K562 (cell line): ENCODE measurements at regions not wholly inside any gene's neighbourhood (a gene's known extent, or its start where the extent isn't known, plus 50 kb on each side); places are given as distances from the start of the nearest gene placed in this dataset.

Experiments
- ATAC-seq: fragments of 200-7000 bp; cut with Tn5 transposase; 3 replicates; pipeline ENCODE4 v1.9.1; 2020; ENCODE audit warnings: moderate library complexity
- BruUV-seq: library from RNA; stranded (reverse); fragments of 400-500 nt; replicated peaks from 2 replicates; lab custom pipeline; 2021; lab: Mats Ljungman, UMichigan
- CTCF ChIA-PET: fragments of 300-600 bp; formaldehyde crosslinking; extraction: SDS; loops from one replicate; lab custom pipeline; 2021; ENCODE audit warnings: low intra/inter-chr PET ratio; lab: Yijun Ruan, JAX
- POLR2A ChIA-PET: fragments of 300-600, 350-650 bp; sonication (Branson Sonifier 250); formaldehyde crosslinking; extraction: SDS; loops from one replicate; lab custom pipeline; 2021; ENCODE audit warnings: antibody characterized with exemption, inconsistent platforms; lab: Yijun Ruan, JAX
- DNase-seq, 4 experiments: peaks; one replicate each; pipeline versions ENCODE4 v3.0.0 to v3.0.0-alpha.2; 2011 to 2018; ENCODE audit warnings: low spot score in 3 of 4, mixed read lengths in 3 of 4; ENCODE audit errors: extremely low read depth in 1 of 4
- FAIRE-seq: peaks from 2 replicates; lab custom pipeline; 2011; peaks lifted over from hg19 to GRCh38; lab: Jason Lieb, UNC
- H2AFZ ChIP-seq: 2 replicates; pipeline ENCODE4 v1.6.0; 2011; ENCODE audit warnings: low read depth, low read length, control low read depth, inconsistent platforms
- H3K27ac ChIP-seq: fragments of 200-600 bp; 3 replicates; pipeline ENCODE4 v1.8.0; 2011; ENCODE audit warnings: low read depth, mild to moderate bottlenecking, control low read depth, inconsistent platforms, low read length, moderate library complexity, mixed read lengths; ENCODE audit errors: extremely low read depth
- H3K27me3 ChIP-seq, 2 experiments: fragments of 300-600 bp in 1 of 2; 2 replicates in 1 of 2; 3 replicates in 1 of 2; pipeline versions ENCODE4 v1.6.0 to v1.8.0; 2011; ENCODE audit warnings: inconsistent platforms in 2 of 2, low read length in 2 of 2, mild to moderate bottlenecking in 1 of 2, mixed read lengths in 1 of 2, moderate library complexity in 1 of 2; ENCODE audit not compliant: control insufficient read depth in 2 of 2, insufficient read depth in 2 of 2
- H3K36me3 ChIP-seq: fragments of 300-600 bp; 3 replicates; pipeline ENCODE4 v1.8.0; 2011; ENCODE audit warnings: mild to moderate bottlenecking, low read length, inconsistent platforms; ENCODE audit not compliant: control insufficient read depth, insufficient read depth
- H3K4me1 ChIP-seq, 2 experiments: fragments of 200-600 bp in 1 of 2; replicated peaks in 1 of 2; 2 replicates in 1 of 2; 3 replicates in 1 of 2; pipeline versions ENCODE4 v1.5.1 to v1.8.0; 2011; ENCODE audit warnings: inconsistent platforms in 2 of 2, low read length in 2 of 2, mild to moderate bottlenecking in 1 of 2, mixed read lengths in 1 of 2, moderate library complexity in 1 of 2; ENCODE audit not compliant: control insufficient read depth in 2 of 2, insufficient read depth in 2 of 2
- H3K4me2 ChIP-seq: 2 replicates; pipeline ENCODE4 v1.6.1; 2011; ENCODE audit warnings: low read length, control low read depth, inconsistent platforms, mixed read lengths; ENCODE audit not compliant: insufficient read depth
- H3K4me3 ChIP-seq: fragments of 200-600 bp; sonication (generic), shearing (Covaris generic); 2 replicates; pipeline ENCODE4 v1.5.1; 2016; ENCODE audit warnings: control low read depth, inconsistent platforms
- H3K79me2 ChIP-seq: fragments of 200-600 bp; 3 replicates; pipeline ENCODE4 v1.8.0; 2011; ENCODE audit warnings: low read length, inconsistent platforms; ENCODE audit not compliant: control insufficient read depth, insufficient read depth
- H3K9ac ChIP-seq, 2 experiments: 2 replicates each; pipeline versions ENCODE4 v1.6.0 to v1.6.1; 2011; ENCODE audit warnings: low read depth in 2 of 2, low read length in 2 of 2, control low read depth in 1 of 2, inconsistent platforms in 1 of 2, mild to moderate bottlenecking in 1 of 2, mixed read lengths in 1 of 2; ENCODE audit not compliant: insufficient read depth in 1 of 2
- H3K9me1 ChIP-seq: one replicate; pipeline ENCODE4 v1.6.0; 2011; ENCODE audit warnings: inconsistent platforms, mild to moderate bottlenecking, low read length, moderate library complexity; ENCODE audit not compliant: control insufficient read depth, insufficient read depth
- H3K9me3 ChIP-seq: replicated peaks from 2 replicates; pipeline ENCODE4 v1.5.1; 2011; ENCODE audit warnings: low read depth, low read length, inconsistent platforms; ENCODE audit not compliant: control insufficient read depth, insufficient read depth
- H4K20me1 ChIP-seq: replicated peaks from 2 replicates; pipeline ENCODE4 v1.6.1; 2011; ENCODE audit warnings: low read length, inconsistent platforms, mixed read lengths; ENCODE audit not compliant: control insufficient read depth, insufficient read depth
- FUS ChIP-seq: fragments of 200-400 bp; formaldehyde crosslinking; optimal IDR thresholded peaks from 2 replicates; pipeline ENCODE3; 2017; ENCODE audit warnings: low read depth, low read length
- POU5F1 ChIP-seq: fragments of 150-350 bp; IDR thresholded peaks from 2 replicates; pipeline ENCODE4 v1.6.1; 2014; ENCODE audit warnings: borderline replicate concordance, low read length, low read depth, mild to moderate bottlenecking; ENCODE audit not compliant: partially characterized antibody
- RBM34 ChIP-seq: fragments of 200-400 bp; formaldehyde crosslinking; IDR thresholded peaks from 2 replicates; pipeline ENCODE4 v1.6.1; 2018; ENCODE audit warnings: low read length, borderline replicate concordance; ENCODE audit not compliant: insufficient read depth
- SMARCE1 ChIP-seq: fragments of 450-650 bp; IDR thresholded peaks from 2 replicates; pipeline ENCODE4 v1.7.1; 2016; ENCODE audit warnings: mild to moderate bottlenecking
- SOX6 ChIP-seq: fragments of 450-650 bp; IDR thresholded peaks from 2 replicates; pipeline ENCODE4 v1.6.1; 2014; ENCODE audit warnings: mild to moderate bottlenecking
- SRF ChIP-seq, 2 experiments: fragments of 250-450, 450-650 bp in 1 of 2; sonication (Bioruptor Pico) in 1 of 2; sonication (generic) in 1 of 2; formaldehyde crosslinking; IDR thresholded peaks; 2 replicates each; pipeline versions ENCODE4 v1.5.0 to v1.5.1; 2020 to 2022; ENCODE audit warnings: mild to moderate bottlenecking in 1 of 2, missing genetic modification reagents in 1 of 2
- YBX1 ChIP-seq: fragments of 450-650 bp; IDR thresholded peaks from 2 replicates; pipeline ENCODE4 v1.7.1; 2016; ENCODE audit warnings: mild to moderate bottlenecking
- YY1 ChIP-seq, 3 experiments: IDR thresholded peaks; 2 replicates each; pipeline ENCODE4 v1.6.1; 2011; ENCODE audit warnings: low read length in 2 of 3, mild to moderate bottlenecking in 2 of 3, moderate library complexity in 2 of 3, borderline replicate concordance in 1 of 3, control low read depth in 1 of 3, low read depth in 1 of 3; ENCODE audit not compliant: insufficient read depth in 3 of 3, insufficient replicate concordance in 2 of 3, control insufficient read depth in 1 of 3, insufficient read length in 1 of 3; ENCODE audit errors: extremely low read depth in 1 of 3
- ZC3H4 ChIP-seq: sonication (generic); formaldehyde crosslinking; IDR thresholded peaks from 2 replicates; pipeline ENCODE4 v1.9.0; 2021; ENCODE audit warnings: missing genetic modification reagents, borderline replicate concordance
- ZNF184 ChIP-seq: sonication (generic); formaldehyde crosslinking; IDR thresholded peaks from 2 replicates; pipeline ENCODE4 v1.5.0; 2020; ENCODE audit warnings: missing genetic modification reagents
- ZNF324 ChIP-seq: fragments of 250-450 bp; sonication (Bioruptor Pico); IDR thresholded peaks from 2 replicates; pipeline ENCODE4 v1.4.0; 2020; ENCODE audit warnings: mild to moderate bottlenecking
- WGBS: fragments of 100-300 bp; shearing (Covaris generic); methylation state at CpG from one replicate; pipeline ENCODE4 v1.1.6; 2016; ENCODE audit warnings: low coverage, mixed read lengths; ENCODE audit not compliant: insufficient coverage; ENCODE audit errors: missing lambda C conversion rate; 5-methylcytosine and 5-hydroxymethylcytosine counted together
- in situ Hi-C: fragments of 300-500 bp; cut with MboI; formaldehyde crosslinking; loops from 4 replicates; pipeline ENCODE4 v1.15.0; 2018; ENCODE audit warnings: inconsistent platforms, mixed read lengths
- intact Hi-C: fragments of 100-400 bp; cut with micrococcal nuclease; formaldehyde crosslinking; loops from 2 replicates; pipeline ENCODE4 v1.14.2; 2022
- TF ChIP-seq, protein P1 (sequence below): fragments of 450-650 bp; IDR thresholded peaks from 2 replicates; pipeline ENCODE4 v1.6.1; 2017; ENCODE audit warnings: mild to moderate bottlenecking, moderate library complexity
- TF ChIP-seq, protein P2 (sequence below): IDR thresholded peaks from 2 replicates; pipeline ENCODE4 v1.6.1; 2012; ENCODE audit warnings: low read depth, low read length, improper control_type of control experiment, borderline replicate concordance
- TF ChIP-seq, protein P3 (sequence below): sonication (generic); IDR thresholded peaks from 2 replicates; pipeline ENCODE4 v1.6.1; 2016
- TF ChIP-seq, protein P4 (sequence below): fragments of 250-450 bp; sonication (Bioruptor Pico); IDR thresholded peaks from 2 replicates; pipeline ENCODE4 v1.4.0; 2020; ENCODE audit warnings: borderline replicate concordance

DNA sequence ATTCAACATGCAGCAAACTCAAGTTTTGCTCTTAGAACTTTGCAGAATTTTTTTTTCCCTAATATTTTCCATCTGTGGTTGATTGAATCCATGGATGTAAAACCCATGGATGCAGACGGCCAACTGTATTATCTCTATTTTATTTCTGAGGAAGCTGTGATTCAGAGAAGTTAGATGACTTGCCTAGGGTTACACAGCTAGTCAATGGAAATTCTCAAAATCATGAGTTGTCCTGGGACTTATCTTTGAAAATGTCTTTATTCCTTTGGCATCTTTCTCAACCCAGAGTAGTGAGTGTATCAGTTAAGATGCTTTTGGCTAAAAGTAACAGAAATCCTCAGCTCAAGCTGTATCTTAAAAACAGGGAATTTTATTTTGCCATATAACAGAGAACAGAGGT, 107.9 kb upstream of the GALNT15 start (continued):
- no peak for TF ChIP-seq YY1 (IDR thresholded peaks at IDR 0.05; ENCODE audit: borderline replicate concordance in 1 of 3, control insufficient read depth in 1 of 3, extremely low read depth in 1 of 3, insufficient read depth in 3 of 3, insufficient read length in 1 of 3, insufficient replicate concordance in 2 of 3, low read depth in 1 of 3, low read length in 2 of 3)
- no peak for TF ChIP-seq FUS
- no peak for TF ChIP-seq ZNF184 (CRISPR knock-in tag)
- TF ChIP-seq, protein P1, sequence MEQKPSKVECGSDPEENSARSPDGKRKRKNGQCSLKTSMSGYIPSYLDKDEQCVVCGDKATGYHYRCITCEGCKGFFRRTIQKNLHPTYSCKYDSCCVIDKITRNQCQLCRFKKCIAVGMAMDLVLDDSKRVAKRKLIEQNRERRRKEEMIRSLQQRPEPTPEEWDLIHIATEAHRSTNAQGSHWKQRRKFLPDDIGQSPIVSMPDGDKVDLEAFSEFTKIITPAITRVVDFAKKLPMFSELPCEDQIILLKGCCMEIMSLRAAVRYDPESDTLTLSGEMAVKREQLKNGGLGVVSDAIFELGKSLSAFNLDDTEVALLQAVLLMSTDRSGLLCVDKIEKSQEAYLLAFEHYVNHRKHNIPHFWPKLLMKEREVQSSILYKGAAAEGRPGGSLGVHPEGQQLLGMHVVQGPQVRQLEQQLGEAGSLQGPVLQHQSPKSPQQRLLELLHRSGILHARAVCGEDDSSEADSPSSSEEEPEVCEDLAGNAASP, result no peak

DNA sequence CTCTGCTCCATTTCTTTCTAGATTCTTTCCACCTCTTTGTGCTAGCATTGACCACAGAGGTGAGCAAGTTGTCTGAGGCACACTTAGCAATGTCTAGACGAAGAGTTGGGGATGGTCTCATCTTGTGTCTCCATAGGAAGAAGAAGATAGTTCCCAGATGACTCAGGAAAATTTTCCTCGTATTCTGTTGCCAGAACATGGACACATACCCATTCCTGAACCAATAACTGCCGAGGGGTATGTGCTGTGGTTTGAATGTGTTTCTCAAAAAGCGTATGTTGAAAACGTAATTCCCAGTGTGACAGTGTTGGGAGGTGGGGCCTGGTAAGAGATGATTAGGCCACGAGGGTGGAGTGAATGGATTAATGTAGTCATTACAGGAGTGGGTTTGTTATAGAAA, 107.5 kb upstream of the GALNT15 start:
- Histone ChIP-seq H3K4me2 (no peak overlapping the region), H3K4me1 (no peaks in the 10 kb centered on the region), H3K27me3 (peaks cover 0 to 9% of the 10 kb centered on the region in 2 experiments; a peak in 1 of 5 replicates), H3K79me2 (no peaks in the 10 kb centered on the region), H2AFZ (no peak overlapping the region), H3K9me3 (no peaks in the 10 kb centered on the region), H3K27ac (no peak overlapping the region), H3K4me3 (no peak overlapping the region), H4K20me1 (no peaks in the 10 kb centered on the region), H3K9ac (no peak overlapping the region), H3K9me1 (no peaks in the 10 kb centered on the region), H3K36me3 (no peaks in the 10 kb centered on the region)
- DNase-seq (no peak), ATAC-seq (no peak), FAIRE-seq (no peak)
- intact Hi-C loops, result no loop called here
- in situ Hi-C loops, result no loop called here
- POLR2A ChIA-PET, result interaction anchor here (0.7 kb wide), 1 partner anchor 57 kb away, joined by 3 read pairs; no protein-coding TSS in a partner anchor
- WGBS, result 0% methylated on average over 6 of the region's 6 CpGs
- CTCF ChIA-PET, result no interaction called here
- no TSS peak for BruUV-seq
- TF ChIP-seq ZNF324 (CRISPR knock-in tag) (no peak), SRF (CRISPR knock-in tag; IDR thresholded peaks at IDR 0.05) (no peak), YBX1 (no peak), POU5F1 (no peak), SOX6 (no peak), ZC3H4 (CRISPR knock-in tag) (no peak), RBM34 (no peak), SMARCE1 (no peak)
- TF ChIP-seq, protein P2, sequence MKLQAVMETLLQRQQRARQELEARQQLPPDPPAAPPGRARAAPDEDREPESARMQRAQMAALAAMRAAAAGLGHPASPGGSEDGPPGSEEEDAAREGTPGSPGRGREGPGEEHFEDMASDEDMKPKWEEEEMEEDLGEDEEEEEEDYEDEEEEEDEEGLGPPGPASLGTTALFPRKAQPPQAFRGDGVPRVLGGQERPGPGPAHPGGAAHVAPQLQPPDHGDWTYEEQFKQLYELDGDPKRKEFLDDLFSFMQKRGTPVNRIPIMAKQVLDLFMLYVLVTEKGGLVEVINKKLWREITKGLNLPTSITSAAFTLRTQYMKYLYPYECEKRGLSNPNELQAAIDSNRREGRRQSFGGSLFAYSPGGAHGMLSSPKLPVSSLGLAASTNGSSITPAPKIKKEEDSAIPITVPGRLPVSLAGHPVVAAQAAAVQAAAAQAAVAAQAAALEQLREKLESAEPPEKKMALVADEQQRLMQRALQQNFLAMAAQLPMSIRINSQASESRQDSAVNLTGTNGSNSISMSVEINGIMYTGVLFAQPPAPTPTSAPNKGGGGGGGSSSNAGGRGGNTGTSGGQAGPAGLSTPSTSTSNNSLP, result no peak
- TF ChIP-seq, protein P3, sequence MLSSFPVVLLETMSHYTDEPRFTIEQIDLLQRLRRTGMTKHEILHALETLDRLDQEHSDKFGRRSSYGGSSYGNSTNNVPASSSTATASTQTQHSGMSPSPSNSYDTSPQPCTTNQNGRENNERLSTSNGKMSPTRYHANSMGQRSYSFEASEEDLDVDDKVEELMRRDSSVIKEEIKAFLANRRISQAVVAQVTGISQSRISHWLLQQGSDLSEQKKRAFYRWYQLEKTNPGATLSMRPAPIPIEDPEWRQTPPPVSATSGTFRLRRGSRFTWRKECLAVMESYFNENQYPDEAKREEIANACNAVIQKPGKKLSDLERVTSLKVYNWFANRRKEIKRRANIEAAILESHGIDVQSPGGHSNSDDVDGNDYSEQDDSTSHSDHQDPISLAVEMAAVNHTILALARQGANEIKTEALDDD, result no peak
- TF ChIP-seq, protein P4, sequence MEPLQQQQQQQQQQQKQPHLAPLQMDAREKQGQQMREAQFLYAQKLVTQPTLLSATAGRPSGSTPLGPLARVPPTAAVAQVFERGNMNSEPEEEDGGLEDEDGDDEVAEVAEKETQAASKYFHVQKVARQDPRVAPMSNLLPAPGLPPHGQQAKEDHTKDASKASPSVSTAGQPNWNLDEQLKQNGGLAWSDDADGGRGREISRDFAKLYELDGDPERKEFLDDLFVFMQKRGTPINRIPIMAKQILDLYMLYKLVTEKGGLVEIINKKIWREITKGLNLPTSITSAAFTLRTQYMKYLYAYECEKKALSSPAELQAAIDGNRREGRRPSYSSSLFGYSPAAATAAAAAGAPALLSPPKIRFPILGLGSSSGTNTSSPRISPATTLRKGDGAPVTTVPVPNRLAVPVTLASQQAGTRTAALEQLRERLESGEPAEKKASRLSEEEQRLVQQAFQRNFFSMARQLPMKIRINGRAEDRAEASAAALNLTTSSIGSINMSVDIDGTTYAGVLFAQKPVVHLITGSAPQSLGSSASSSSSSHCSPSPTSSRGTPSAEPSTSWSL (CRISPR knock-in tag), result no peak
